H1 (cell line): ENCODE measurements at regions not wholly inside any gene's neighbourhood (a gene's known extent, or its start where the extent isn't known, plus 50 kb on each side); places are given as distances from the start of the nearest gene placed in this dataset.

ENCODE experiments used
- ASH2L ChIP-seq: fragments of 200-600, 300-600 bp; sonication (generic); IDR thresholded peaks from one replicate; pipeline ENCODE4 v1.7.1; 2017; ENCODE audit warnings: low read length
- CHD2 ChIP-seq: IDR thresholded peaks from 2 replicates; pipeline ENCODE4 v1.6.1; 2012; ENCODE audit warnings: low read length, improper control_type of control experiment
- CHD7 ChIP-seq: fragments of 300-600 bp; sonication (generic); IDR thresholded peaks from 2 replicates; pipeline ENCODE4 v1.7.1; 2012; ENCODE audit warnings: low read length, moderate library complexity, mild to moderate bottlenecking, inconsistent platforms; ENCODE audit not compliant: insufficient replicate concordance
- MAX ChIP-seq: IDR thresholded peaks from 2 replicates; pipeline ENCODE4 v1.6.1; 2012; ENCODE audit warnings: inconsistent platforms
- NRF1 ChIP-seq: IDR thresholded peaks from 2 replicates; pipeline ENCODE4 v1.6.1; 2011; ENCODE audit warnings: mild to moderate bottlenecking, low read depth, low read length, improper control_type of control experiment
- TEAD4 ChIP-seq: IDR thresholded peaks from 2 replicates; pipeline ENCODE4 v1.6.1; 2012; ENCODE audit warnings: low read depth, low read length, inconsistent platforms, mixed read lengths

GRCh38 chr15:34656005-34656796, 72.8 kb upstream of the GOLGA8B start (continued):
- no peak for TF ChIP-seq CHD7
- TF ChIP-seq MAX = no peak
- no peak for TF ChIP-seq CHD2
- TF ChIP-seq NRF1 = no peak
- TF ChIP-seq TEAD4 = no peak
- TF ChIP-seq ASH2L = no peak
